Activated CD8-positive, alpha-beta memory T cell treated with anti-CD3 and anti-CD28 coated beads, Interleukin-2, amount 10 ng/mL, durations not matched to agents 7 days and 5 days (primary cell): ENCODE measurements at regions not wholly inside any gene's neighbourhood (a gene's known extent, or its start where the extent isn't known, plus 50 kb on each side); places are given as distances from the start of the nearest gene placed in this dataset.

ENCODE experiments used
- ATAC-seq: fragments of 150-1000 bp; cut with Tn5 transposase; one replicate; pipeline ENCODE4 v1.10.0; 2021; ENCODE audit warnings: moderate library complexity
- CTCF ChIA-PET: fragments of 350-600 bp; sonication (Branson Sonifier 250); formaldehyde crosslinking; loops from one replicate; lab custom pipeline; 2021; ENCODE audit warnings: antibody characterized with exemption; lab: Charles Lee
- DNase-seq: peaks from one replicate; pipeline ENCODE4 v3.0.0-alpha.2; 2020
- H3K27ac Mint-ChIP-seq: one replicate; pipeline ENCODE4 v1.8.0; 2021; ENCODE audit warnings: mild to moderate bottlenecking, mixed read lengths
- H3K27me3 Mint-ChIP-seq: one replicate; pipeline ENCODE4 v1.8.0; 2021; ENCODE audit warnings: mixed read lengths
- H3K36me3 Mint-ChIP-seq: one replicate; pipeline ENCODE4 v1.8.0; 2021; ENCODE audit warnings: mild to moderate bottlenecking, mixed read lengths
- H3K4me1 Mint-ChIP-seq: one replicate; pipeline ENCODE4 v1.8.0; 2021; ENCODE audit warnings: mixed read lengths
- H3K4me3 Mint-ChIP-seq: one replicate; pipeline ENCODE4 v1.8.0; 2021; ENCODE audit warnings: mild to moderate bottlenecking, moderate library complexity, mixed read lengths
- H3K9me3 Mint-ChIP-seq: one replicate; pipeline ENCODE4 v1.8.0; 2022; ENCODE audit warnings: low read depth, mixed read lengths

GRCh38 chr13:100751826-100752225, 77.2 kb upstream of the TMTC4 start:
- CTCF ChIA-PET: no interaction called here
- no peaks in the 10 kb centered on the region for H3K4me1 Mint-ChIP-seq
- no peak overlapping the region for H3K4me3 Mint-ChIP-seq
- no peak for DNase-seq
- no peak for ATAC-seq
- H3K27ac Mint-ChIP-seq: no peak overlapping the region
- peaks cover 6% of the 10 kb centered on the region for H3K27me3 Mint-ChIP-seq
- no peaks in the 10 kb centered on the region for H3K36me3 Mint-ChIP-seq
- H3K9me3 Mint-ChIP-seq: no peaks in the 10 kb centered on the region

- H3K27ac Mint-ChIP-seq: no peak overlapping the region
- no peak for DNase-seq
- H3K4me3 Mint-ChIP-seq: no peak overlapping the region
- H3K9me3 Mint-ChIP-seq: no peaks in the 10 kb centered on the region
- no peaks in the 10 kb centered on the region for H3K36me3 Mint-ChIP-seq
- H3K27me3 Mint-ChIP-seq: peaks cover 1% of the 10 kb centered on the region
- ATAC-seq: no peak
- H3K4me1 Mint-ChIP-seq: no peaks in the 10 kb centered on the region
- CTCF ChIA-PET: no interaction called here
Measured at GRCh38 chr13:100746953-100747683, 72.5 kb upstream of the TMTC4 start.

DNA sequence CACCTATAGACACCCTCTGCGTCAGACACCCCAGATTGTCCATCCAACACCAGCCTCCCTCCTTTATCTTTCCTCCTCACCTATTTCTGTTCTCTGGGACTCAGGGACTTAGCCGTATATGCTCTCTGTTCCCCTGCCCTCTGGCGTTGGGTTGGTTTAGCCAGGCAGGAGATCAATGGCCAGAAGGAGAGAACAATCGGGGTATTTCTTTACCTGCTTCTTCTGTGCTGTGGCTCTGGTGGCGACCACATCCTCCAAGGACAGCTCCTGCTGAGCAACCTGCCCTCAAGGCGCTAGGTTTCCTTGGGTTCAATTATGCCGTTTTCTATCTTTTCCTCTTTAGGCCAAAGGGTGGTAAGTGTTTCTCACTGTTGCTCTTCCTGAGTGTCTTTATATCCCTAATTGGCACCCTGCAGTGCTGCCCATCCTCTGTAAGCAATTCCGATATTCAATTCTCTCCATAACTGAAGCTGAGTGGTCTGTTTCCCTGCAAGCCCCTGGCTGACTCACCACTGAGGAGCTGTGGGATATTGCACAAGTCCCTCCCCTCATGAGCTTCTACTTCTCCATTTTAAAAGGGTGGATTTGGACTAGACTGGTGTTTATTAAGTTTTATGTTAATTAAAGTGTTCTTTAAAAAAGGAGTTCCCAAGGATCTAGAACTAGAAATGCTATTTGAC, 63.7 kb upstream of the TMTC4 start:
- CTCF ChIA-PET: no interaction called here
- no peak for ATAC-seq
- H3K36me3 Mint-ChIP-seq: no peaks in the 10 kb centered on the region

DNA sequence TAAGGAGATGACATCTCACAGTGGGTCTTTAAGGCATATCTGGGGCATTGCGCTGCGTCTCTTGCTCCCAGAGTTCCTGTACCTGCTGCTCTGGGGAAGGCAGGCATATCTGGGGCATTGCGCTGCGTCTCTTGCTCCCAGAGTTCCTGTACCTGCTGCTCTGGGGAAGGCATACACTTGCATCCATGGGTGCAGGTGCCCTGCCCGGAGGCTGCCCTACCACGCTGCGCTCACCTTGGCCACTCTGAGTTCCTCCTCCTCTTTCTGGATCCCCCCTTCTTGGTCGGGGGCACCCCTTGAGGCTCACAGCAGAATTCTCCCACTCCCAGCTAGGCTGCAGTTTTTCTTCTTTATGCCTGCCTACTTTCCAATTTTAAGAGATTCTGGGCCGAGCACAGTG, 60.9 kb upstream of the TMTC4 start:
- Mint-ChIP-seq H3K4me1 (no peaks in the 10 kb centered on the region), H3K27me3 (peaks cover 10% of the 10 kb centered on the region), H3K27ac (no peak overlapping the region), H3K36me3 (no peaks in the 10 kb centered on the region), H3K4me3 (no peak overlapping the region), H3K9me3 (no peaks in the 10 kb centered on the region)
- ATAC-seq: no peak
- DNase-seq: no peak
- CTCF ChIA-PET: no interaction called here

More for the DNA sequence above, 63.7 kb upstream of the TMTC4 start:
- Mint-ChIP-seq H3K27ac (no peak overlapping the region), H3K27me3 (no peaks in the 10 kb centered on the region), H3K4me1 (no peaks in the 10 kb centered on the region), H3K4me3 (no peak overlapping the region), H3K9me3 (no peaks in the 10 kb centered on the region)
- DNase-seq: no peak

- no peaks in the 10 kb centered on the region for H3K4me1 Mint-ChIP-seq
Measured at GRCh38 chr13:100734194-100734720, 59.7 kb upstream of the TMTC4 start.

GRCh38 chr13:100733261-100733660, 58.7 kb upstream of the TMTC4 start:
- no peaks in the 10 kb centered on the region for H3K4me1 Mint-ChIP-seq
- no peaks in the 10 kb centered on the region for H3K9me3 Mint-ChIP-seq
- H3K27me3 Mint-ChIP-seq: peaks cover 19% of the 10 kb centered on the region
- no peaks in the 10 kb centered on the region for H3K36me3 Mint-ChIP-seq
- CTCF ChIA-PET: no interaction called here
- ATAC-seq (no peak), DNase-seq (no peak)
- H3K4me3 Mint-ChIP-seq: no peak overlapping the region
- H3K27ac Mint-ChIP-seq: no peak overlapping the region

More at GRCh38 chr13:100734194-100734720, 59.7 kb upstream of the TMTC4 start:
- ATAC-seq (no peak), DNase-seq (no peak)
- Mint-ChIP-seq H3K27ac (no peak overlapping the region), H3K36me3 (no peaks in the 10 kb centered on the region), H3K9me3 (no peaks in the 10 kb centered on the region), H3K27me3 (peaks cover 15% of the 10 kb centered on the region), H3K4me3 (no peak overlapping the region)
- CTCF ChIA-PET: no interaction called here

GRCh38 chr13:100728201-100728600, 53.6 kb upstream of the TMTC4 start:
- H3K27ac Mint-ChIP-seq: no peak overlapping the region
- peaks cover 2% of the 10 kb centered on the region for H3K9me3 Mint-ChIP-seq
- H3K4me1 Mint-ChIP-seq: no peaks in the 10 kb centered on the region
- H3K36me3 Mint-ChIP-seq: no peaks in the 10 kb centered on the region
- ATAC-seq (no peak), DNase-seq (no peak)
- peaks cover 33% of the 10 kb centered on the region for H3K27me3 Mint-ChIP-seq
- no peak overlapping the region for H3K4me3 Mint-ChIP-seq
- CTCF ChIA-PET: no interaction called here

GRCh38 chr13:100725472-100725871, 50.9 kb upstream of the TMTC4 start:
- DNase-seq (no peak), ATAC-seq (no peak)
- Mint-ChIP-seq H3K27me3 (peaks cover 23% of the 10 kb centered on the region), H3K27ac (no peak overlapping the region), H3K4me3 (no peak overlapping the region), H3K4me1 (no peaks in the 10 kb centered on the region), H3K9me3 (peaks cover 2% of the 10 kb centered on the region), H3K36me3 (no peaks in the 10 kb centered on the region)
- CTCF ChIA-PET: interaction anchor here (1.0 kb wide), 1 partner anchor 73 kb away, joined by 3 read pairs; no protein-coding TSS in a partner anchor

DNA sequence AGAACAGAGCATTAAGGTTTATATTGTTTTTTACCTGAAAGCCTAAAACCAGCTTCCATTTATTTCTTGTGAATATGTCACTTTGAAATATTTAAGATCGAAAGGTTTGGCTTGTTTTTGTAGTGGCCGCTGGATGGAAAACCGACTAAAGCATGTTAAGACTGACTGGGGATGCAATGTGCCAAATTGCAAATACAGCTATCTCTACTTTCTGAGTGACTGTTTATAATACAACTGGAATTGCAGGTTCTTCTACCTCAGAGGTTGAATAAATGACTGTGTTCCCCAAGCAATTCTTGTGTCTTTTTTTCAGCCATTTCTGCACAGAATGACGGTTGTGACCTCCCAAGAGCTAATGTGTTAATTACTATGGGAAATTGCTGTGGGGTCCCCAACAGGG, 50.0 kb upstream of the TMTC4 start:
- Mint-ChIP-seq H3K4me3 (no peak overlapping the region), H3K9me3 (peaks cover 2% of the 10 kb centered on the region), H3K27ac (no peak overlapping the region), H3K27me3 (peaks cover 20% of the 10 kb centered on the region), H3K4me1 (no peaks in the 10 kb centered on the region), H3K36me3 (no peaks in the 10 kb centered on the region)
- no peak for ATAC-seq
- no peak for DNase-seq
- CTCF ChIA-PET: interaction anchor here (0.9 to 1.0 kb wide), 2 partner anchors 20 to 72 kb away, joined by 3 read pairs; no protein-coding TSS in a partner anchor
